ENCODE measurements at regions not wholly inside any gene's neighbourhood (a gene's known extent, or its start where the extent isn't known, plus 50 kb on each side); places are given as distances from the start of the nearest gene placed in this dataset.

GRCh38 chr13:59326717-59327116, 837.0 kb downstream of the DIAPH3 start:
- Histone ChIP-seq H3K27me3 (ENCODE audit: insufficient read depth, poor library complexity, severe bottlenecking) (no peaks in the 10 kb centered on the region), H3K27ac (replicated peaks) (no peak overlapping the region), H3K4me3 (replicated peaks; ENCODE audit: insufficient read depth, low read length) (no peak overlapping the region)
- no peak for TF ChIP-seq POLR2AphosphoS5 (IDR thresholded peaks at IDR 0.05; ENCODE audit: low read depth)
- TF ChIP-seq, protein P1, sequence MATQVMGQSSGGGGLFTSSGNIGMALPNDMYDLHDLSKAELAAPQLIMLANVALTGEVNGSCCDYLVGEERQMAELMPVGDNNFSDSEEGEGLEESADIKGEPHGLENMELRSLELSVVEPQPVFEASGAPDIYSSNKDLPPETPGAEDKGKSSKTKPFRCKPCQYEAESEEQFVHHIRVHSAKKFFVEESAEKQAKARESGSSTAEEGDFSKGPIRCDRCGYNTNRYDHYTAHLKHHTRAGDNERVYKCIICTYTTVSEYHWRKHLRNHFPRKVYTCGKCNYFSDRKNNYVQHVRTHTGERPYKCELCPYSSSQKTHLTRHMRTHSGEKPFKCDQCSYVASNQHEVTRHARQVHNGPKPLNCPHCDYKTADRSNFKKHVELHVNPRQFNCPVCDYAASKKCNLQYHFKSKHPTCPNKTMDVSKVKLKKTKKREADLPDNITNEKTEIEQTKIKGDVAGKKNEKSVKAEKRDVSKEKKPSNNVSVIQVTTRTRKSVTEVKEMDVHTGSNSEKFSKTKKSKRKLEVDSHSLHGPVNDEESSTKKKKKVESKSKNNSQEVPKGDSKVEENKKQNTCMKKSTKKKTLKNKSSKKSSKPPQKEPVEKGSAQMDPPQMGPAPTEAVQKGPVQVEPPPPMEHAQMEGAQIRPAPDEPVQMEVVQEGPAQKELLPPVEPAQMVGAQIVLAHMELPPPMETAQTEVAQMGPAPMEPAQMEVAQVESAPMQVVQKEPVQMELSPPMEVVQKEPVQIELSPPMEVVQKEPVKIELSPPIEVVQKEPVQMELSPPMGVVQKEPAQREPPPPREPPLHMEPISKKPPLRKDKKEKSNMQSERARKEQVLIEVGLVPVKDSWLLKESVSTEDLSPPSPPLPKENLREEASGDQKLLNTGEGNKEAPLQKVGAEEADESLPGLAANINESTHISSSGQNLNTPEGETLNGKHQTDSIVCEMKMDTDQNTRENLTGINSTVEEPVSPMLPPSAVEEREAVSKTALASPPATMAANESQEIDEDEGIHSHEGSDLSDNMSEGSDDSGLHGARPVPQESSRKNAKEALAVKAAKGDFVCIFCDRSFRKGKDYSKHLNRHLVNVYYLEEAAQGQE (IDR thresholded peaks at IDR 0.05; ENCODE audit: insufficient replicate concordance, low read depth) = no peak
- no peak for DNase-seq (ENCODE audit: low read depth in 1 of 2, low spot score in 1 of 2)

GRCh38 chr13:59330764-59331163, 833.0 kb downstream of the DIAPH3 start:
- no peak for TF ChIP-seq GABPA (IDR thresholded peaks at IDR 0.05; ENCODE audit: low read depth)
- TF ChIP-seq POLR2AphosphoS5 (IDR thresholded peaks at IDR 0.05; ENCODE audit: low read depth) = no peak
- TF ChIP-seq, protein P1 (IDR thresholded peaks at IDR 0.05; ENCODE audit: insufficient replicate concordance, low read depth) = no peak
- no peak for TF ChIP-seq CTCF (IDR thresholded peaks at IDR 0.05; ENCODE audit: insufficient read depth, low read length)
- no peak for TF ChIP-seq SPI1 (IDR thresholded peaks at IDR 0.05; ENCODE audit: borderline replicate concordance, low read depth)
- no peaks in the 10 kb centered on the region for H3K27me3 ChIP-seq (ENCODE audit: insufficient read depth, poor library complexity, severe bottlenecking)
- no peak for DNase-seq (ENCODE audit: low read depth in 1 of 2, low spot score in 1 of 2)
- no peak overlapping the region for H3K27ac ChIP-seq (replicated peaks)
- no peak overlapping the region for H3K4me3 ChIP-seq (replicated peaks; ENCODE audit: insufficient read depth, low read length)

DNA sequence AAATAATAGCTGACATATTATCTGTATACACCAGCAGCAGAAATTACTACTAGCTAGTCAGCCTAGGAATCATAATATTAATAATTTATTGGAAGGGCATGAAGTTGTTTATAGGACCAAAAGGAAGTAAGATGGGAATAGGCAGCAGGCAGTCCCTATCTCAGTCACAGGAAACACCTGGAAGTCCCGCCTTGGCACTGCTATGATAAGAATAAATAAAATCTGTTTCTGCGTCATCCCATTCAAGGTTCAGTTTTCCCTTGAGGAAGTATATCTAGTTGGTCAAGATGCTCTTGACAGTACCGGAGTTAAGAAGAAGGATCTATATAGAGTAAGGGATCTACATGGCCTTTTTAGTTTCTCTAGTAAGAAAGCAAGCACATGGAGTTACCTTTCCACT, 830.8 kb downstream of the DIAPH3 start:
- DNase-seq (ENCODE audit: low read depth in 1 of 2, low spot score in 1 of 2) = no peak
- Histone ChIP-seq H3K27ac (replicated peaks) (no peak overlapping the region), H3K27me3 (ENCODE audit: insufficient read depth, poor library complexity, severe bottlenecking) (no peaks in the 10 kb centered on the region), H3K4me3 (replicated peaks; ENCODE audit: insufficient read depth, low read length) (no peak overlapping the region)
- TF ChIP-seq, protein P1 (IDR thresholded peaks at IDR 0.05; ENCODE audit: insufficient replicate concordance, low read depth) = no peak
- TF ChIP-seq SPI1 (IDR thresholded peaks at IDR 0.05; ENCODE audit: borderline replicate concordance, low read depth) (no peak), GABPA (IDR thresholded peaks at IDR 0.05; ENCODE audit: low read depth) (no peak), POLR2AphosphoS5 (IDR thresholded peaks at IDR 0.05; ENCODE audit: low read depth) (no peak), CTCF (IDR thresholded peaks at IDR 0.05; ENCODE audit: insufficient read depth, low read length) (no peak)

DNA sequence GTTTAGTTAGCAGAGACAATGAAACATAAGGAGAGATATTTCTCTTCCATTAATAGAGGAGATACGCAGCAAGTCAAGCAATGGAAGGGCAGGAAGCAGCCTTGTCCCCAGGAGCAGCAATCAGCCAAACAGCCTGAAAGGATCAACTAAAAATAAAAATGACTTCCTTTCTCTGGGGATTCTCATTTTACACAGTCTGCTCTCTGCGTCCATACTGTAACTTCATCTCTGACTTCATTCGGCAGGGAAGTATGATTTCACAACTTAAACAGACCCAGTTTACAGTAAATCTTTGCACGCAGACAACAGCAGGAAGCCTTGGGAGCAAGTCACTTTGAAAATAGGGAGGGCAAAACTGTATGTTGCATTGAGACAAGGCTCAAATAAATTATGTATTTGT, 826.7 kb downstream of the DIAPH3 start:
- no peaks in the 10 kb centered on the region for H3K27me3 ChIP-seq (ENCODE audit: insufficient read depth, poor library complexity, severe bottlenecking)
- H3K4me3 ChIP-seq (replicated peaks; ENCODE audit: insufficient read depth, low read length) = no peak overlapping the region
- peak; percentile 17 to 42 for DNase-seq (ENCODE audit: low read depth in 1 of 2, low spot score in 1 of 2)
- TF ChIP-seq, protein P1 (IDR thresholded peaks at IDR 0.05; ENCODE audit: insufficient replicate concordance, low read depth) = no peak
- TF ChIP-seq SPI1 (IDR thresholded peaks at IDR 0.05; ENCODE audit: borderline replicate concordance, low read depth) = peak; percentile 33; the same call in 1 of the 2 replicates
- H3K27ac ChIP-seq (replicated peaks) = no peak overlapping the region

Measured in HL-60 (cell line).